ENCODE measurements at regions not wholly inside any gene's neighbourhood (a gene's known extent, or its start where the extent isn't known, plus 50 kb on each side); places are given as distances from the start of the nearest gene placed in this dataset.
"Not testable (repeated sequence)": the region's sequence is repeated elsewhere in the genome, so short reads cannot be mapped to it uniquely, and the experiment has no call there.

DNA sequence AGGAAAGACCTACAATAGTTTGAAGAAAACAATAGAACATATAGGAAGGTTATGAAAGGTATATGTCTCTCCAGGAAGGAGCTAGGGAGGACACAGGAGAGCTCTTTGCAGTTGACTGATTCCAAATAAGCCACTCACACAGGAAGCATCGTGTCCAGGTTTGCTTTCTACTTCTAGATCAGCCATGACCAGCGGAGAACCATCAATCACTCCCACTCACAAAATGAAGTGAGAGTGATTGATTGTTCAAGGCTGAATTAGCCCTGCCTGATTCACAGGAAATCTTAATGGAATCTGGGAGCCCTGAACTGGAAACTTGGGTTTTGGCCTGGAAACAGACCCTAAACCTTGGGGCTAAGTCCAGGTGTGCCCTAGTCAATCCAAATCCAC is 1292.2 kb upstream of the ZEB2 start:
- no peaks in the 10 kb centered on the region for H3K27me3 ChIP-seq (ENCODE audit: insufficient read depth, low read length)
- H3K4me1 ChIP-seq (ENCODE audit: insufficient read depth, low read length) = peaks cover 17% of the 10 kb centered on the region
- H3K4me3 ChIP-seq (ENCODE audit: low read length) = no peak overlapping the region
- no peaks in the 10 kb centered on the region for H3K9me3 ChIP-seq (ENCODE audit: low read depth, low read length)

- peaks cover 17% of the 10 kb centered on the region for H3K4me1 ChIP-seq (ENCODE audit: insufficient read depth, low read length)
- H3K27me3 ChIP-seq (ENCODE audit: insufficient read depth, low read length) = no peaks in the 10 kb centered on the region
- H3K9me3 ChIP-seq (ENCODE audit: low read depth, low read length) = no peaks in the 10 kb centered on the region
- H3K4me3 ChIP-seq (ENCODE audit: low read length) = peak overlapping the region; percentile 2
These were observed 1291.6 kb upstream of the ZEB2 start for GRCh38 chr2:145811276-145812164.

GRCh38 chr2:145807968-145808367 is 1288.0 kb upstream of the ZEB2 start:
- Histone ChIP-seq H3K9me3 (ENCODE audit: low read depth, low read length) (no peaks in the 10 kb centered on the region), H3K27me3 (ENCODE audit: insufficient read depth, low read length) (no peaks in the 10 kb centered on the region), H3K4me1 (ENCODE audit: insufficient read depth, low read length) (peaks cover 17% of the 10 kb centered on the region), H3K4me3 (ENCODE audit: low read length) (no peak overlapping the region)

GRCh38 chr2:145807554-145807953 is 1287.6 kb upstream of the ZEB2 start:
- Histone ChIP-seq H3K4me3 (ENCODE audit: low read length) (no peak overlapping the region), H3K4me1 (ENCODE audit: insufficient read depth, low read length) (peaks cover 17% of the 10 kb centered on the region), H3K27me3 (ENCODE audit: insufficient read depth, low read length) (no peaks in the 10 kb centered on the region), H3K9me3 (ENCODE audit: low read depth, low read length) (no peaks in the 10 kb centered on the region)

DNA sequence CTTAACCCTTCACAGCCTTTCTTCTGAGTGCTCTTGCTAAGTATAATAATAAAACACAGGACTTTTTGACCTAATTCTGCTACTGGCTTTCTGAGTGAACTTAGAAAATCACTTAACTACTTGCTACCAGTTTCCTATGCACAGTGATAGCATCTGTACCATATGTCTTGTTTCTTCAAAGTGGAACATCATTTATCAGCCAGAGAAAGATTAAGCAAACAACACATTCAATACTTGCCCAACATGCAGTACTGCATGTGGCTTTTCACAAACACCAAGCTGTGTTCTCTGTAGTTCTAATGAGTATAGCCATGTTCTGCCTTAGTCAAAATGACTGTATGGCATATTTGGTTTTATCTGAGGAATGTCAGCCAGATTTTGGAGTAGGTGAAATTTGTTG is 1286.6 kb upstream of the ZEB2 start:
- no peaks in the 10 kb centered on the region for H3K27me3 ChIP-seq (ENCODE audit: insufficient read depth, low read length)
- H3K9me3 ChIP-seq (ENCODE audit: low read depth, low read length) = no peaks in the 10 kb centered on the region
- H3K4me3 ChIP-seq (ENCODE audit: low read length) = no peak overlapping the region
- H3K4me1 ChIP-seq (ENCODE audit: insufficient read depth, low read length) = peaks cover 9% of the 10 kb centered on the region

DNA sequence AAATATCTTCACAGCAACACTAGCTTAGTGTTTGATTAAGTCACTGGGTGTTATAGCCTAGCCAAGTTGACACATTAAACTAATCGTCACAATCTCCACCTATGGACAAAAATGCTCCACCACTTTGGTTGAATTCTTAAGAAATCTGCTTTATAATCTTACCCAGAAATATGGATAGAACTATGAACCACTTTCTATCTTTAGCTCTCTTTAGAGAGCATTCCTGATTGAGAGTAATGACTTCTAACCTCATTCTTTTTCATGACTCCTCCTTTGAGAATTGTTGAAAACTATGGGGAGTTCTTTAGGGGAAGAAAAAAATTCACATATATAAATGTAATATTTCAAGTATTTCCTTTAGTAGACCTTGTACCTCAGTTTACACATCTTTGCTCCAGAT is 1282.2 kb upstream of the ZEB2 start:
- Histone ChIP-seq H3K4me1 (ENCODE audit: insufficient read depth, low read length) (no peaks in the 10 kb centered on the region), H3K9me3 (ENCODE audit: low read depth, low read length) (no peaks in the 10 kb centered on the region), H3K27me3 (ENCODE audit: insufficient read depth, low read length) (no peaks in the 10 kb centered on the region), H3K4me3 (ENCODE audit: low read length) (no peak overlapping the region)

GRCh38 chr2:145801210-145801609 is 1281.3 kb upstream of the ZEB2 start:
- no peaks in the 10 kb centered on the region for H3K27me3 ChIP-seq (ENCODE audit: insufficient read depth, low read length)
- no peaks in the 10 kb centered on the region for H3K4me1 ChIP-seq (ENCODE audit: insufficient read depth, low read length)
- H3K4me3 ChIP-seq (ENCODE audit: low read length) = no peak overlapping the region
- H3K9me3 ChIP-seq (ENCODE audit: low read depth, low read length) = no peaks in the 10 kb centered on the region

DNA sequence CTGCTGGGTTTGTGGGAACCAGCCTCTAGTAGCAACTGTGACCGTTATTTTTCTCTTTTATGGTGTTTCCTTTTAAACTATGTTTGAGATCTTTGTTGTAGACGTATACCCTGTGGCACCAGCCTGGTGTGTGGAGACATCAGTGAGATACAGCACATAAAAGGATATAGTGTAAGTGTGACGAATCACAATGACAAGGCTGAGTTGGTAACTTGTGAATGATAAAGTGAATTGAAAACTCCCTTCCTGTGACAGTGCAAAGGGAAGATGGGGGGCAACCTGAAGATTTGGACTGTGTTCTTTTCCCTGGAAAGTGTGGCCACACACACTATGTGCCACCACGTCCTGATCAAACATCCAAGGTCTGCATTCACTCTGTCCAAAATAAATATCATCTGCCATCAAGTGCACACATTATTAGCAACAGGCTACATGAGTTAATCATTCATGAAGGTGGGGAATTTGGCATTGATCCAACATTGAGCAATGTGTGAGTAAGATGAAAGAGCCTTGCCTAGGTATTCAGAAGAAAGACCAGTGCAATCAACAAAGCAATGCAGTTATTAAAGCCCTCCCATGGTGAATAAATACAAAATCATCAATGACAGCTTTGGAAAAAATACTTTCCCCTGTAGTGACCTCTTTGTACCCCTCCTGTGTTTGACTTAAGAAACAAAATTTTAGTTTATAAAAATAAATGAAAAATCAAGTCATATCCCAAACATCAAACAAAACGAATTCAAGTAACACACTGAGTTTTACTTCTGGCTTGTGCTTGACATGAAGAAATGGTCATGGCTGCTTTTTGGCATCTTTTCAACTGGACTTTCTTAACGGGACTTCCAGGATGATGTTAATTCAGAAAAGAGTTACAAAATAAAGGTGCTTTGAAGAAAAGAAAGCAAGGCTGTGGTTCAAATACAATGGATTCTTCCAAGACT is 1280.5 kb upstream of the ZEB2 start:
- no peaks in the 10 kb centered on the region for H3K9me3 ChIP-seq (ENCODE audit: low read depth, low read length)
- no peak overlapping the region for H3K4me3 ChIP-seq (ENCODE audit: low read length)

GRCh38 chr2:145799595-145800108 is 1279.7 kb upstream of the ZEB2 start:
- Histone ChIP-seq H3K4me1 (ENCODE audit: insufficient read depth, low read length) (no peaks in the 10 kb centered on the region), H3K4me3 (ENCODE audit: low read length) (no peak overlapping the region), H3K27me3 (ENCODE audit: insufficient read depth, low read length) (no peaks in the 10 kb centered on the region), H3K9me3 (ENCODE audit: low read depth, low read length) (no peaks in the 10 kb centered on the region)

More for the DNA sequence above, 1280.5 kb upstream of the ZEB2 start:
- no peaks in the 10 kb centered on the region for H3K27me3 ChIP-seq (ENCODE audit: insufficient read depth, low read length)
- no peaks in the 10 kb centered on the region for H3K4me1 ChIP-seq (ENCODE audit: insufficient read depth, low read length)

- no peaks in the 10 kb centered on the region for H3K4me1 ChIP-seq (ENCODE audit: insufficient read depth, low read length)
- no peak overlapping the region for H3K4me3 ChIP-seq (ENCODE audit: low read length)
- H3K27me3 ChIP-seq (ENCODE audit: insufficient read depth, low read length) = no peaks in the 10 kb centered on the region
- no peaks in the 10 kb centered on the region for H3K9me3 ChIP-seq (ENCODE audit: low read depth, low read length)
These were observed 1278.5 kb upstream of the ZEB2 start for GRCh38 chr2:145798419-145798818.

DNA sequence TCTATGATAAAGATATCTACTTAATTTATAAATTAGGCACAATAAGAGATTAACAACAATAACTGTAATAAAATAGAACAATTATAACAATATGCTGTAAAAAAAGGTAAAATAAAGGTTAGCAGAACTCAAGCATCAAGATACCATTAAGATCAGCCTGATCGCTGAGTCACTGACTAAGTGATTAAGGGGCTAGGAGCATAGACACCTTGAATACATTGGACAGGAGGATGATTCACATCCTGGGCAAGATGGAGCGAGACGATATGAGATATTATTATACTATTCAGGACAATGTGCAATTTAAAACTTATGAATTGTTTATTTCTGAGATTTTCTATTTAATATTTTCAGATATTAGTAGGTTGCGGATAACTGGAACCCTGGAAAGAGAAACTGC is 1277.8 kb upstream of the ZEB2 start:
- H3K27me3 ChIP-seq (ENCODE audit: insufficient read depth, low read length) = no peaks in the 10 kb centered on the region
- H3K4me3 ChIP-seq (ENCODE audit: low read length) = no peak overlapping the region
- H3K9me3 ChIP-seq (ENCODE audit: low read depth, low read length) = no peaks in the 10 kb centered on the region
- no peaks in the 10 kb centered on the region for H3K4me1 ChIP-seq (ENCODE audit: insufficient read depth, low read length)

GRCh38 chr2:145792745-145793144 is 1272.8 kb upstream of the ZEB2 start:
- Histone ChIP-seq H3K4me3 (ENCODE audit: low read length) (no peak overlapping the region), H3K9me3 (ENCODE audit: low read depth, low read length) (no peaks in the 10 kb centered on the region), H3K4me1 (ENCODE audit: insufficient read depth, low read length) (no peaks in the 10 kb centered on the region), H3K27me3 (ENCODE audit: insufficient read depth, low read length) (no peaks in the 10 kb centered on the region)

DNA sequence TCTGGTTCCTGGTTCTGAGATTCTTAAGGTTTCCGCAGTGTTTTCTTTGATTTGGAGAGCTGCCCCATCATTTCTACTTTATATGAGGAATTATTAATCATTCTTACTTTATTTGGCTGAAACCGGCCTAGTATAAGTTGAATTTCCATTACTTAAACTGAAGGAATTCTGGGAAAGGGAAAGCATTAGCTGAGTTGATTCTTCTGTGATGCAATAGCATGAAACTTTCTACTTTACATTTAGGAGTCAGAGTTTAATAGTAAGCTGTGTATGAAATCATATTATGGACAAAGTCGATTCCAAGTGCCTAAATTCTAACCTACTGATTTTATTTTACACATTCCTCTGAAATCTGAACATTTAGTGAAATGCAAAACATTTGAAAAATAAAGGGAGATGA is 1269.7 kb upstream of the ZEB2 start:
- no peaks in the 10 kb centered on the region for H3K4me1 ChIP-seq (ENCODE audit: insufficient read depth, low read length)

GRCh38 chr2:145787597-145788361 is 1267.9 kb upstream of the ZEB2 start:
- H3K4me3 ChIP-seq (ENCODE audit: low read length); H3K9me3 ChIP-seq (ENCODE audit: low read depth, low read length); H3K27me3 ChIP-seq (ENCODE audit: insufficient read depth, low read length); H3K4me1 ChIP-seq (ENCODE audit: insufficient read depth, low read length): not testable (repeated sequence)

More for the DNA sequence above, 1269.7 kb upstream of the ZEB2 start:
- Histone ChIP-seq H3K27me3 (ENCODE audit: insufficient read depth, low read length) (no peaks in the 10 kb centered on the region), H3K4me3 (ENCODE audit: low read length) (no peak overlapping the region), H3K9me3 (ENCODE audit: low read depth, low read length) (no peaks in the 10 kb centered on the region)

All from mononuclear cell (primary cell).